Astrocyte of the spinal cord (primary cell): ENCODE measurements at regions not wholly inside any gene's neighbourhood (a gene's known extent, or its start where the extent isn't known, plus 50 kb on each side); places are given as distances from the start of the nearest gene placed in this dataset.
"Not testable (repeated sequence)": the region's sequence is repeated elsewhere in the genome, so short reads cannot be mapped to it uniquely, and the experiment has no call there.

Source experiments
- DNase-seq: peaks from one replicate; pipeline ENCODE4 v3.0.0; 2011; ENCODE audit warnings: low read depth, low spot score
- H3K4me3 ChIP-seq: 2 replicates; pipeline ENCODE4 v1.5.1; 2011; ENCODE audit warnings: low read depth, mild to moderate bottlenecking, low read length, moderate library complexity
- in situ Hi-C: cut with HindIII; loops from 2 replicates; pipeline ENCODE4 v1.10.0; 2017; ENCODE audit warnings: low sequenced_read_pairs
- TF ChIP-seq, protein P1 (sequence below): IDR thresholded peaks from 2 replicates; pipeline ENCODE4 v1.5.1; 2012; ENCODE audit warnings: low read depth, mild to moderate bottlenecking, low read length, inconsistent platforms

DNA sequence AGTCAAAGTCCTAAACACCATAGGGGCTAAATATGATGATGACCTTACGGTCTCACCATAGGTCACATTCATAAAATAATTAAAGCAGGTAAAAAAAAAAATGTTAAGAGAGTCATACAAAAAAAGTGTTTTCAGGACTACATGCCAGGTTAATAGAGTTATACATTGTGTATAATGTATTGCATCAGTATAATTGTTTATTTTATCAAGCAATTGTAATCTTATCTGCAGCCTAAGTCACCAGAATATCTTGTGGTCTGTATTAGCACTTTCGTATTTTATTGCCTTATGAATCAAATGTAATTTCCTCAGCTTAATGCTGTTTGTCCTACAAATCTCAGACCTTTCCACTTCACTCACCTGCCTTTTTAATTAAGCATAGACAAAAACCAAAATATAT, 972.9 kb upstream of the PCDH20 start:
- H3K4me3 ChIP-seq, result no peak overlapping the region
- TF ChIP-seq, protein P1, sequence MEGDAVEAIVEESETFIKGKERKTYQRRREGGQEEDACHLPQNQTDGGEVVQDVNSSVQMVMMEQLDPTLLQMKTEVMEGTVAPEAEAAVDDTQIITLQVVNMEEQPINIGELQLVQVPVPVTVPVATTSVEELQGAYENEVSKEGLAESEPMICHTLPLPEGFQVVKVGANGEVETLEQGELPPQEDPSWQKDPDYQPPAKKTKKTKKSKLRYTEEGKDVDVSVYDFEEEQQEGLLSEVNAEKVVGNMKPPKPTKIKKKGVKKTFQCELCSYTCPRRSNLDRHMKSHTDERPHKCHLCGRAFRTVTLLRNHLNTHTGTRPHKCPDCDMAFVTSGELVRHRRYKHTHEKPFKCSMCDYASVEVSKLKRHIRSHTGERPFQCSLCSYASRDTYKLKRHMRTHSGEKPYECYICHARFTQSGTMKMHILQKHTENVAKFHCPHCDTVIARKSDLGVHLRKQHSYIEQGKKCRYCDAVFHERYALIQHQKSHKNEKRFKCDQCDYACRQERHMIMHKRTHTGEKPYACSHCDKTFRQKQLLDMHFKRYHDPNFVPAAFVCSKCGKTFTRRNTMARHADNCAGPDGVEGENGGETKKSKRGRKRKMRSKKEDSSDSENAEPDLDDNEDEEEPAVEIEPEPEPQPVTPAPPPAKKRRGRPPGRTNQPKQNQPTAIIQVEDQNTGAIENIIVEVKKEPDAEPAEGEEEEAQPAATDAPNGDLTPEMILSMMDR, result no peak
- in situ Hi-C loops, result no loop called here
- DNase-seq, result no peak

GRCh38 chr13:62387647-62388046, 972.0 kb upstream of the PCDH20 start:
- TF ChIP-seq, protein P1, result no peak
- no peak overlapping the region for H3K4me3 ChIP-seq
- in situ Hi-C loops, result no loop called here
- peak; percentile 24 for DNase-seq

- H3K4me3 ChIP-seq, in situ Hi-C loops, DNase-seq: not testable (repeated sequence)
Observed at GRCh38 chr13:62379241-62379640, 963.6 kb upstream of the PCDH20 start.

GRCh38 chr13:62377838-62378237, 962.2 kb upstream of the PCDH20 start:
- in situ Hi-C loops, result no loop called here
- H3K4me3 ChIP-seq, result no peak overlapping the region
- TF ChIP-seq, protein P1, result no peak
- DNase-seq, result no peak

- TF ChIP-seq, protein P1, result no peak
- no peak for DNase-seq
- no peak overlapping the region for H3K4me3 ChIP-seq
- in situ Hi-C loops, result no loop called here
Observed at GRCh38 chr13:62375653-62376052, 960.0 kb upstream of the PCDH20 start.

DNA sequence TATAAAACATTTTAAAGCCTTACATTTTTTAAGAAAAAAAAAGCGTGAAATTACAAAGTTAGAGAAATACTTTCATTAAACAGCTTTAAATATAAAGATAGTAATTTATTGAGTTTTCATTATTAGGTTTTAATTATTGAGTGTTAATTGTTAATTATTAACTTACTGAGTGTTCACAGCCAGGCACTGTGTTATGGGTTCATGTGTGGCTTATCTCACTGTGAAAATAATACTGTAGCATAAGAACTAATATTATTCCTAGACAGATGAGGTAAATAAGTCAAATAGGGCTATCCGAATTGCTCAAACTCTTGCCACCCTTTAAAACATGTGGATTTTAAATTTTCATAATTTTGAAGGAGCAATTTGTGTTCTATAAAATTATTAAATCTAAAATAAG, 956.1 kb upstream of the PCDH20 start:
- no peak for DNase-seq
- H3K4me3 ChIP-seq, result no peak overlapping the region
- in situ Hi-C loops, result no loop called here
- TF ChIP-seq, protein P1, result no peak

DNA sequence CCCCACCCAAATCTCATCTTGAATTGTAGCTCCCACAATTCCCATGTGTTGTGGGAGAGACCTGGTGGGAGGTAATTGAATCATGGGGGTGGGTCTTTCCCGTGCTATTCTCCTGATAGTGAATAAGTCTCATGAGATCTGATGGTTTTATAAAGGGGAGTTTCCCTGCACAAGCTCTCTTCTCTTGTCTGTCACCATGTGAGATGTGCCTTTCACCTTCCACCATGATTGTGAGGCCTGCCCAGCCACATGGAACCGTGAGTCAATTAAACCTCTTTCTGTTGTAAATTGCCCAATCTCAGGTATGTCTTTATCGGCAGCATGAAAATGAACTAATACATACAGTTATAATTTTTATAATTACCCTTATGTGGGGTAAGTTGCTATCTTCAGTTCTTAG, 952.3 kb upstream of the PCDH20 start:
- DNase-seq, in situ Hi-C loops, H3K4me3 ChIP-seq: not testable (repeated sequence)

- DNase-seq, result no peak
- TF ChIP-seq, protein P1, result no peak
- in situ Hi-C loops, result no loop called here
- no peak overlapping the region for H3K4me3 ChIP-seq
Observed at GRCh38 chr13:62360609-62361008, 945.0 kb upstream of the PCDH20 start.
